ENCODE measurements at regions not wholly inside any gene's neighbourhood (a gene's known extent, or its start where the extent isn't known, plus 50 kb on each side); places are given as distances from the start of the nearest gene placed in this dataset.

GRCh38 chr6:132954222-132954621, 139.9 kb downstream of the RPS12 start:
- no peak for TF ChIP-seq CTCF (IDR thresholded peaks at IDR 0.05)
- TF ChIP-seq POLR2A (IDR thresholded peaks at IDR 0.05): no peak
